LNCAP (cell line): ENCODE measurements at regions not wholly inside any gene's neighbourhood (a gene's known extent, or its start where the extent isn't known, plus 50 kb on each side); places are given as distances from the start of the nearest gene placed in this dataset.

Source experiments
- TF ChIP-seq, protein P1 (sequence below): fragments of 450-650 bp; IDR thresholded peaks from 2 replicates; pipeline ENCODE4 v1.5.1; 2017; ENCODE audit warnings: mild to moderate bottlenecking

DNA sequence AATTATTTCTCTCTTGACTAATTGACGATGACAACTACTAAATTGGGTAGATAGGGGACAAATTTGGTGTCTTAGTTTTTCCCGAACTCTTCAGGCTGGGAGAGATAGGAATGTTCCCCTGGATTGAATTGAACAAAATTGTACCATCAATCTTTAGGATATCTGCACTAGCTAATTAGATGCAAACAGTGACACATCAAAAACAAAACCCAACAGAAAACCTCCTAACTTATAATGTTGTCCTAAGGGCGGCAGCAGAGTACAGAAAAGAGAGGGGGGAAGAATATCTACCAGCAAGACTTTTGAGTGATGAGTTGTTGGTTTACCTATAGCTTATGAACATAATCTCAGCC lies 342.9 kb downstream of the INSIG2 start:
- TF ChIP-seq, protein P1, sequence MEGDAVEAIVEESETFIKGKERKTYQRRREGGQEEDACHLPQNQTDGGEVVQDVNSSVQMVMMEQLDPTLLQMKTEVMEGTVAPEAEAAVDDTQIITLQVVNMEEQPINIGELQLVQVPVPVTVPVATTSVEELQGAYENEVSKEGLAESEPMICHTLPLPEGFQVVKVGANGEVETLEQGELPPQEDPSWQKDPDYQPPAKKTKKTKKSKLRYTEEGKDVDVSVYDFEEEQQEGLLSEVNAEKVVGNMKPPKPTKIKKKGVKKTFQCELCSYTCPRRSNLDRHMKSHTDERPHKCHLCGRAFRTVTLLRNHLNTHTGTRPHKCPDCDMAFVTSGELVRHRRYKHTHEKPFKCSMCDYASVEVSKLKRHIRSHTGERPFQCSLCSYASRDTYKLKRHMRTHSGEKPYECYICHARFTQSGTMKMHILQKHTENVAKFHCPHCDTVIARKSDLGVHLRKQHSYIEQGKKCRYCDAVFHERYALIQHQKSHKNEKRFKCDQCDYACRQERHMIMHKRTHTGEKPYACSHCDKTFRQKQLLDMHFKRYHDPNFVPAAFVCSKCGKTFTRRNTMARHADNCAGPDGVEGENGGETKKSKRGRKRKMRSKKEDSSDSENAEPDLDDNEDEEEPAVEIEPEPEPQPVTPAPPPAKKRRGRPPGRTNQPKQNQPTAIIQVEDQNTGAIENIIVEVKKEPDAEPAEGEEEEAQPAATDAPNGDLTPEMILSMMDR = no peak

DNA sequence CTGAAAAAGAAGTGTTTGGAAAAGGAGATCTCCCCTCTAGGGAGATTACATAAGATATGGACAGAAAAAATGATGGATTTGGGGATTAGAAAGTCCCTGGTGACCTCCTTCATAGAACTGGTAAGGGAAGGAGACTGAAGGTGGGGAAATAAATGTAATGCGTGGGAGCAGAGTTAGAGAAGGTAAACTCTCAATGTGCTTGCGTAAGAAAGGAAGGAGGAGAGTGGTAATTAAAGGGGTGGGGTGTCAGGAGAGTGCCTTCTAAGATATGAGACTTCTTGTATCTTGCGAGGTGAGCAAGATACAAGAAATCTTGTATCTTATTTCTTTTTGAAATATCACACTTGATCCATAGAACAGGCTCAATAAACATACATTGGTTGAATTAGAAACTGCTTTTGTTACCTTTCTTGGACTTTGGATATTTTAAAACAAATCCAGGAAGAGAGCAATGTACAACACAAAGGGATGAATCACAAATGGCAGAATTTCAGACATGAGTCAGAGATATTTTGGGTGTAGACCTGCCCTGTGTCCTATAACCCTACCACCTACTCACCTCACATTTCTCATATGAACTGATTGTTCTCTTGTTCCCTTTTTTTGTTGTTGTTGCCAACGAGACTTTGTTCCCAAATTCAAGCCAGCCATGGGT lies 342.4 kb downstream of the INSIG2 start:
- TF ChIP-seq, protein P1 = no peak

DNA sequence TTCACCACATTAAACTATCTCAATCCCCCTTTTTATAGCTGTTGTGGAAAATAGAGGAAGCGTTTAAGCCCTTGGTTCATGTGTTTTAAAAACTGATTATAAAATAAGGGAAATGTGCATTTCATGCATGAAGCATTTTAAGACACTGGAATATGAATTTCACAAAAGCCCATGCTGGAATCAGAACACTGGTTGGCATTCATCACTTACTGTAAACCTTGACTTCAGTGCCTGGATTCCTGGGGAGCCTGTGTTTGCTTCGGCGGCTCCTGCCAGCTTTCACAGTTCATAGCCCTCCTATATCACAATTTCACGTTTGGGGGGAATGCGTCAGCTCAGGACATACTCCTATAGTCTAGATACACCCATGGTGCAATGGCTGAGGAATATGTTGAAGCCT lies 336.9 kb downstream of the INSIG2 start:
- TF ChIP-seq, protein P1 = no peak

DNA sequence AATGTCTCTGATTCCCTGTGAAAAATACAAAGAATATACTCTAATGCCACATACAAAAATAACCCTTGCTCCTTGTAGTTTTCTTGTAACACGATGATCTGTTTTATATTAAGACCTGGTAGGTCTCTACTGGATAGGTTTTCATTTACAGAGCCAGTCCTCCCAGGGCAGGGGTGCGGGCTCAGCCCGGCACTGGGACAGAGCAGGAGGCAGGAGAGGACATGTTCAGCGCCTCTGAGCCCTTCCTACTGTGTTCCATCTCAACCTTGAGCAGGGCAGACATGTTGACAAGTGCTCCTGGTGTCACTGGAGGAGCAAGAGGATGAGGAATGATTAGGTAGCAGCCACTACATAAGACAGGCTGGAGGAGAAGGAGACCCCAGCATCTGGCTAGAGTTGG lies 335.5 kb downstream of the INSIG2 start:
- TF ChIP-seq, protein P1 = no peak

DNA sequence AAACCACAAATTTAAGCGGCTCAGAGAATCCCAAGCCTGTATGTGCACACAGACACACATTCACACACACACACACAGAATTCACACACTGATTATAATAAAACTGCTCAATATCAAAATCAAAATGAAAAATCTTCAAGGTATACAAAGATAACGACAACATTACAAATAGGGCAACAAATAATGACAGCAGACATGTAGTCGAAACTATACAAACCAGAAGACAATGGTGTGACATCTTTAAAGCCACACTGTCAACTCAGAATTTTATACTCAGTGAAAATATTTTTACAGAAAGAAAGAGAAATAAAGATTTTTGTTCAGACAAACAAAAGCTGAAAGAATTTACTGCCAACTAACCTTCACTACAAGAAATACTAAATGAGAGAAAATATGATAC lies 333.4 kb downstream of the INSIG2 start:
- TF ChIP-seq, protein P1 = no peak

DNA sequence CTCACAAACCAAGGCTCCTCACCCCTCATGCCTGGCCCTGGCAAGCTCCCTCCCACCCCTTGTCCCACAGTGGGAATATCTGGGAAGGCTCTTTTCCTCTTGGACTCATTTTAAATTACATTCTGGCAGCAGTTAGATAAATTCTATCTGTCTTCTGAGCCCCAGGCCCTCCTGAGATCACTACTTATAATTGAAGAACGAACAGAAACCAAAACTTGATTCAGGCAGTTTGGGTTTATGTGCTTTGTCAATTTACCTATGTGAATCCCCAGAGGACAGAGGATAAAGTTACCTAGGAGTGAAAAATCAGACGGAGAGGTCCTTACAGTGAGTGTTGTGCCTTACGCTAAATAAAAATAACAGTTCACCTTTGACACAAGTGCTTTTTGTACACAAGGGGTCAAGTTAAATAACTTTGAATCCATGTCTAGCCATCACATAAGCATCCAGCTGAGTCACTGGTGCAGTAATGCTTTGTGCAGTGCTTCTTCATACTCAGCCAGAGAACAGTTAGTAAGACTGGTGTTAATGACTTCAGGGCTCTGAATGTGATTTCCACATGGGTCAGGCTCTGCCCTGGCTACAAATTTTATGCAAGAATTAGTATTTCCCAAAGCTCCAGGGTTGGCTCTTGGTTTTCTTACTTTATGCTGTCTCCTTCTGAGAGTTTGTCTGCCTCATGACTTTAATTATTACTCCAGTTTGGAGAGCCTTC lies 329.3 kb downstream of the INSIG2 start:
- TF ChIP-seq, protein P1 = no peak

DNA sequence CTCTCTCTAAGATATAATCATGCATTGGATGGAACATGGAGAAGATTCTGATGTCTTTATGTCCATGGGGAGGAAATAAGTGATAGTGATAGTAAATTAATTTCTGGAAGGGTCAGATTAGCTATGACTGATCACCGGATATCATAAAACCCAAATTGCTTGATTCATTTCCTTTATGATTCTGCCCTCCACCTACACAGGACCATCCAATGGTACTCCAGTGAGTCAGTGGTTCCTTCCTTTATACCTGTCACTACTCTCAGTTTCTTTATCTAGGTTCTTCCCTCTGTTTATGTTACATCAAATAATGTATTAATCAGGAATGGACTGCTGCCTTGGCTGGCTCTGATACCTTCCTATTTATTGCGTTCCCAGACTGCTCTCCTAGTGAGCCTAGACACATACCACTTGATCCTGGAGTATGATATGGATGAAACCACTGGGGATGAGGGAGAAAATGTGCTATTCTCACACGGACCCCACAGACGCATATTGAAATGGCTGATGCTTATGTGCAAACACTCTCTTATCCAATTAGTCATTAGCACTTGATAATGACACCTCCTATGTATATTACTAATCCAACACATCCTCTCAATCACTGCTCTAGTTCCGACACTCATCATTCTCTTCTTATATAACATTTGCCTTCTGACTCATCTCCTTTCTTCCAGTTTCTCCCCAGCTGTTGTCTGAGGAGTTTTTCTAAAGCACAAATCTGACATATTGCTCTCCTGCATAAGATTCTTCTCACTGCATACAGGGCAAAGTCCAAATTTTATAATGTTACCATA lies 315.6 kb downstream of the INSIG2 start:
- TF ChIP-seq, protein P1 = no peak
